Endothelial cell of hepatic sinusoid (primary cell): ENCODE measurements at regions not wholly inside any gene's neighbourhood (a gene's known extent, or its start where the extent isn't known, plus 50 kb on each side); places are given as distances from the start of the nearest gene placed in this dataset.
"Not testable (repeated sequence)": the region's sequence is repeated elsewhere in the genome, so short reads cannot be mapped to it uniquely, and the experiment has no call there.

Experiments used
- in situ Hi-C: cut with HindIII; loops from 2 replicates; pipeline ENCODE4 v1.10.0; 2017; ENCODE audit warnings: low sequenced_read_pairs

DNA sequence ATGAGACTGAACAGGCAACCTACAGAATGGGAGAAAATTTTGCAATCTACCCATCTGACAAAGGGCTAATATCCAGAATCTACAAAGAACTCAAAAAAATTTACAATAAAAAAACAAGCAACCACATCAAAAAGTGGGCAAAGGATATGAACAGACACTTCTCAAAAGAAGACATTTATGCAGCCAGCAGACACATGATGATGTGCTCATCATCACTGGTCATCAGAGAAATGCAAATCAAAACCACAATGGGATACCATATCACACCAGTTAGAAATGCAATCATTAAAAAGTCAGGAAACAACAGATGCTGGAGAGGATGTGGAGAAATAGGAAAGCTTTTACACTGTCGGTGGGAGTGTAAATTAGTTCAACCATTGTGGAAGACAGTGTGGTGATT lies 51.7 kb upstream of the PAXBP1 start:
- in situ Hi-C loops, result not testable (repeated sequence)

DNA sequence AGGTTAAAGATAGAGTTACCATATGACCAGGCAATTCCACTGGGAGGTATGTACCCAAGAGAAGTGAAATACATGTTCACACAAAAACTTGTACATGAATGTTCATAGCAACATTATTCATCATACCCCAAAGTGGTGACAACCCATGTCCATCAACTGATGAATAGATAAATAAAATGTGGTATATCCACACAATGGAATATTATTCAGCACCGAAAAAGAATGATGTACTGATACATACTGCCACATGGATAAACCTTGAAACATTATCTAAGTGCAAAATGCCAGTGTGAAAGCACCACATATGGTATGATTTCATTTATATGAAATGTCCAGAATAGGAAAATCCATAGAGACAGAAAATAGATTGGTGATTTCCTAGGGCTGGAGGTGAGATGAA lies 53.4 kb upstream of the PAXBP1 start:
- in situ Hi-C loops, result no loop called here

DNA sequence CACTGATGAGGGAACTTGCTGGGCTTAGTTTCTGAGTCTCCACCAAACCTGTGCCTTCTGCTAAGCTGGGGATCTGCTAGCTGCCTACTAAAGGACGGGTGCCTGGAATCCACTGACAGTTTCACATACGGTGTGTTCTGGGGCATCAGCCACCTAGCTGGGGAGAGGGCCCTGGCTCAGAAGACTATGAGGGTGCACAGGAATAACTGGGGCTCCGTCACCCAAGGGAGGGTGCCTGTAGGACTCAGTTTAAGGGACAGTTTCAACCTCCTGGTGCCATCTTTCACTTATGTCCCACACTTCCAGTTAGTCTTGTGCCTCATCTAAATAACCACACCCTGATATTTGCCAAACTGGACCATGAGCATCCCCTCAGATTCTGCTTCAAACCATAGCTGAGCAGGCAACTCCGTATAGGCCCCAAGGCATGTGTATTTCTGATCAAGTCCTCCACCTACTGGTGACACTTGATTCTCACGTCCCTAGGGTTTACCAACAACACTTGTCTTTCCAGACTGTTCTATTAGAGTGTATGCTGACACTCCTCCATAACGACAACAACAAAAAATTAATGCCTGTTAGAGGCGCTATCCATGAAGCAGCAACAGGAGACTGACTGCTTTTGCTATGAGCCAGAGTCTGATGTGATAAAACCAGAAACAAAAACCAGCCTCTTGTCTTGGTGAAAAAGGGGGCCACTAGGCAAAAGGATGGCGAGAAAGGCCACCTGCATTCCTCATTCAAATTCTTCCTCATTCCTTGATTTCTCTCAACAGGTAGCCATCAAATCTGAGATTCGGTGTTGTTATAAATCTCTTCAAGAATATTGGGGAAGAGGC lies 55.0 kb upstream of the PAXBP1 start:
- in situ Hi-C loops, result no loop called here

DNA sequence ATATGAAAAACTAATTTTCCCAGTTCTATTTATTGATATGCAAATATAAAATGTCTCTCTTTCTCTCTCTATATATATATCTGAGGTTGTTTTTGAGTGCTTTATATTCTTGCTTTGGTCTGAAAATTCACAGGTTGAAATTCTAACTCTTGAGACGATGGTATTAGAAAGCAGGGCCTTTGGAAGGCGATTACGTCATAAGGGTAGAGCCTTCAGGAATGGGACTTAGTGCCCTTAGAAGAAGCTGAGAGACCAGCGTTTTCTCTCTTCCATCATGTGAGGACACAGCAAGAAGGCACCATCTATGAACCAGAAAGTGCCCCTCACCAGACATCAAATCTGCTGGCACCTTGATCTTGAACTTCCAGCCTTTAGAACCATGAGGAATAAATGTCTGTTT lies 57.4 kb upstream of the PAXBP1 start:
- in situ Hi-C loops, result no loop called here

DNA sequence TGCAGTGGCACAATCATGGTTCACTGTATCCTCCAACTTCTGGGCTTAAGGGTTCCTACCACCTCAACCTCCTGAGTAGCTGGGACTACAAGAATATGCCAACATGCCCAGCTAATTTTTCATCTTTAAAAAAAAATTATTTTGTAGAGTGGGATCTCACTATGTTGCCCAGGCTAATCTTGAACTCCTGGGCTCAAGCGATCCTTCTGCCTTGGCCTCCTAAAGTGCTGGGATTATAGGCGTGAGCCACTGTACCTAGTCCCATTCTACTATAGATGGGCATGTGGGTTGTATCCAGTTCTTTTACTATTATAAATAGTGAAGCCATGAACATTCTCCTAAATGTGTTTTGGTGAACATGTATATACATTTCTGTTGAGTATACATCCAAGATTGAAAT lies 57.9 kb upstream of the PAXBP1 start:
- in situ Hi-C loops, result no loop called here

DNA sequence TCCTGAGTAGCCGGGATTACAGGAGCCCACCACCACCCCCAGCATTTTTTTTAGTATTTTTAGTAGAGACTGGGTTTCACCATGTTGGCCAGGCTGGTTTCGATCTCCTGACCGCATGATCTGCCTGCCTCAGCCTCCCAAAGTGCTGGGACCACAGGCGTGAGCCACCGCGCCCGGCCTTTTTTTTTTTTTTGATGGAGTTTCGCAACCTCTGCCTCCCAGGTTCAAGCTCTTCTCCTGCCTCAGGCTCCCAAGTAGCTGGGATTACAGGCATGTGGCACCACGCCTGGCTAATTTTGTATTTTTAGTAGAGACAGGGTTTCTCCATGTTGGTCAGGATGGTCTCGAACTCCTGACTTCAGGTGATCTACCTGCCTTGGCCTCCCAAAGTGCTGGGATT lies 60.2 kb upstream of the PAXBP1 start:
- in situ Hi-C loops, result loop anchor here (10.0 kb wide), 2 partner anchors 303 to 523 kb away; no protein-coding TSS in a partner anchor

DNA sequence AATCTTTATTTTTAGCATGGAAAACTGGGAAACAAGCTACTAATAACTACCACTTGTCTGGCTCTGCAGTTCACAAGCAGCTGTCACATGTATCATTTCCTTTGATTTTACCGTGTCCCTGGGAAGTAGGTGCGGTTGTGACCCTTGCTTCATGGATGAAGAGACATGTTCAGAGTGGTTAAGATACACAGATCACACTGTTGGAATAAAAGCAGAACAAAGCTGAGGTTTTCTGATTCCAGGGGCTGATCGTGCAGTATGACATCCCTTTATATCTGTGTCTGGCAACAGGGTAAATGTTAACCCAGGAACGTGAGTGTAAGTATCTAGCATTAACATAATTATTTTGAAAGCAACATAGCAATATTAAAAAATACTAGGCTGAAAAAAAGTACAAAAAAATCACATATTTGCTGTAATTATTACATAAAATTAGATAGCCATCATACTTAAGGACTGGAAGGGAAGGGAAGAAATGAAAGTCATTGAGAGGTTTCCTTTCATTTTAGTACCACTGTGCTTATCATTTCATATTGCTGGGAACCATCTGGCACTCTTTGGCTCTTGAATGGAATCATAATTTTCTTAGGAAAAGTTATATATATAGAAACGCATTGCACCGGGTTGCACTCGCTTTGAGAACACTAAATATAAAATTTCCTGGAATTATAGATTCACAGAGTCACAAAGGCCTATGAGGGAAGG lies 62.8 kb upstream of the PAXBP1 start:
- in situ Hi-C loops, result loop anchor here (10.0 kb wide), 2 partner anchors 300 to 520 kb away; no protein-coding TSS in a partner anchor

DNA sequence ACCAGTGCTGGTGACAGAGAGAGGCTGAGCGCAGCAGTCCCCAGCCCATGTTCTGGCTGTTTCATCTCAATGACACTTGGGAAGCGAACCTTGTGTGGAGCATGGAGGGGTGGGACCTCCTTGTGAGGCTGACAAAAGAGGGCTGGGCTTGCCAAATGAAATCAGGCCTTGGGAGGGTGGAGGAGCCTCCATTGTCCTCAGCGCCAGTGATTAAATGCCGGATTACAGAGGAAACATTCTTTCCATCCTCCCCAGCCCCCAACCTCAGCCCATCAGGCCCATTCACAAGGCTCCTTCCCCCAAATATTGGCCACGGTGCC lies 63.3 kb upstream of the PAXBP1 start:
- in situ Hi-C loops, result loop anchor here (10.0 kb wide), 2 partner anchors 300 to 520 kb away; no protein-coding TSS in a partner anchor

DNA sequence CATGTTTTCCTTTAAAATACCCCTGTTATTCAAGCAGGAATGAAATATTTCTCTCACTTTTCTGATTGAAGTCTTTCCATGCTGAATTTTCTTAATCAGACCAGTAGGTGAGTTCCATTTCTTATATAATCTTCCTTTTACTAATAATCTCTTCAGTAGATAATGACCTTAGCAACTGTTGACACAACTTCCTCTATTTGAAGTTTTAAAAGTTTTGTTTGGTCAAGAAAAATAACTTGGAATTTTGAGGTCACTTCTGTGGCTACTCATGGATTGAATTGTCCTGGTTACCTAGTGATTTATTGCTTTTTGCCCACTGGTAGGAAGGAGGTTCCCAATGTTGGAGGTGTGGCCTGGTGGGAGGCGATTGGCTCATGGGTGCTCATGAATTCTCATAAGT lies 70.6 kb upstream of the PAXBP1 start:
- in situ Hi-C loops, result no loop called here

DNA sequence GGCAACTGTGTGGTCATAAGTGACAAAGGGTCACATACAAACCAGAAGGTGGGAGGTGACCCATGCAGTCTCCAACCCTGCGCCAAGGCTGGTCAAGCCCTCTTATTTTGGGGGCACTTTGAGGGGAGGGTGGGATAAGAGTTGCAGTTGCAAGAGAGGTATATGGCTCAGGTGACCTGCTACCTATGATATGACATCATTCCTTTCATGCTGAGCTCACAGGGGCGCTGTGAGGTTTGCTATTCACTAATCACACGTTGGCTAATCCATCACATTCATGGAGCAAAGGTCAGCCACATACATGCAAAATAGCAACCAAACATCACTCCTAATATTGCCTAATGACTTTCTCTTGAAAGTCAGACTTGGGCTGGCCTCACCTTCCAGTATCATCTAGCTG lies 72.0 kb upstream of the PAXBP1 start:
- in situ Hi-C loops, result no loop called here

DNA sequence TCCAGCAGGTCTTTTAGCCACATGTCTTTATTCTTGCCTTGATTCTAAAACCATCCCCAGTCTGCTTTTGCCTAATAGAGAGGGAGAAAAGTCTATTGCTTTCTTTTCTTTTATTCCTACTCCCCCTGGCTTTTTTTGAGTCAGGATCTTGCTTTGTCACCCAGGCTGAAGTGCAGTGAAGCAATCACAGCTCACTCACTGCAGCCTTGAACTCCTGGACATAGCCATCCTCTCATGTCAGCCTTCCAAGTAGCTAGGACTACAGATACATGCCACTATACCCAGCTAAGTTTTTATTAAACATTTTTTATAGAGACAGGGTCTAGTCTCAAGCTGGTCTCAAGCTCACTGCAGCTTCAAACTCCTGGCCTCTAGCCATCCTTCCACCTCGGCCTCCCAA lies 72.5 kb upstream of the PAXBP1 start:
- in situ Hi-C loops, result no loop called here

DNA sequence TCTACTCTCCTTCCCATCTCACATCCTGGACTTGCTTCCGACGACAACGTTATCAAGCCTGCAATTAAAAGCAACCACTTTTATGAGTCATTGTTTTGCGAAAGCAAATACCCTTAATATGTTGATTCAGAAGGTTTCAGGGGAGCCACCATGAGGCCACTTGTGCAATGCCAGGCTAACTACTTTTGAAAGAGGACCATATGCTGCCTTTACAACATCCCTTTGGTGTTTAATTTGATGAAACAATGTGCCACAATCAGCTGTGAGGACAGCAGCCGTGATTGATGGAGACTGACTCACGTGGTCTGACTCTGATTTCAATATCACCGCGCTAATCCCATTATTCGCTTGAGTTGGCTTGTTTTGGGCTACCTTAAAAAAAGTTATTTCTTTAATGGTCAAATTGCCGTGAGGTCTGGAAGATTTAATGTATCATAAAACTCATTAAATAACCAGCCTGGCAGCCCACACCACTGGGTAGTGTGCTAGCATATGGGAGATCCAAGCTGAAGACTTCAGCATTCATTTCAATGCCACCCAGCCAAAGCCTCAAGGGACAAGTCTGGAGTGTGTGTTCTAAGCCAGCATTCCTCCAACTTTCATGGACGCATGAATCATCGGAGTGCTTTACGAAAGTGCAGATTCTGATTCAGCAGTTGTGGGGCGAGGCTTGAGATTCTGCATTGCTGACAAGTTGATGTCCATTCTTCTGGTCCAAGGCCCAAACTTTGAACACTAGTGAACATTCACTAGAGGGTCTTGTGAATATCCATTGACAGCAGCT lies 73.3 kb upstream of the PAXBP1 start:
- in situ Hi-C loops, result no loop called here

DNA sequence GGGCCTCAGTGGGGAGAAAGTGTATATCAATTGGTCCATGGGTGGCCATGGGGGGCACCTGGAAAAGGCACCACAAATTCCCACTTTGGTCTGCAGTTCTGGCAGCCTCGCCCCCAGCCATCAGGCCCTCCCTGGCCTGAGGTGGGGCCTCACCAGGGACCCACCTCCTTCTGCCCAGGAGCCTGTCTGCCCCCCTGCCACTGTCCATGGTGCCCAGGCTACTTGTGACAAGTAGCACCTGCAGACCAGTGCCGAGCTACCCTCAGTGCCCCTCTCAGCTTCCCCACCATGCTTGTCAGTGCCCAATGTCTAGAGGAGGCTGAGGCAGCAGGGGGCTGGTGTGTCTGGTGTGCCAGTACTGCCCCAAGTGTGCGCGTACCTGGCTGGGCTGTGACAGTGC lies 87.1 kb upstream of the PAXBP1 start:
- in situ Hi-C loops, result no loop called here

DNA sequence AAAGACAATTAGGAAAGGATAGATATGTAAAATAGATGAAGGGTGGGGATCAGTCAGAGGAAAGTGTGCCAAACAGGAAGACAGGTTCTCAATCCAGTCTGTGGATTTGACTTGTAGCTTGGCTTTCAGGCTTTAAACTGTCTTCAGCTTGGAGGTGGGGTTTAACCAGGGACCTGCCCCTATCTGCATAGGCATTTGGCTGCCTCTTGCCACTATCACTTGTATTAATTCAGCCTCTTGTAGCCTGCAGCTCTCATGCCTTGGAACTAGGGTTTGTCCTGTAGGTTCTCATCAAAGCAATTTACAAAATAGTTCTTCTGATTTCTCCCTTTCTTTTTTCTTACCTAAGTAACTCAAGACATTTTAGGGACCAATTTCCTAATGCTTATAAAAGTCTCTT lies 88.8 kb upstream of the PAXBP1 start:
- in situ Hi-C loops, result no loop called here

DNA sequence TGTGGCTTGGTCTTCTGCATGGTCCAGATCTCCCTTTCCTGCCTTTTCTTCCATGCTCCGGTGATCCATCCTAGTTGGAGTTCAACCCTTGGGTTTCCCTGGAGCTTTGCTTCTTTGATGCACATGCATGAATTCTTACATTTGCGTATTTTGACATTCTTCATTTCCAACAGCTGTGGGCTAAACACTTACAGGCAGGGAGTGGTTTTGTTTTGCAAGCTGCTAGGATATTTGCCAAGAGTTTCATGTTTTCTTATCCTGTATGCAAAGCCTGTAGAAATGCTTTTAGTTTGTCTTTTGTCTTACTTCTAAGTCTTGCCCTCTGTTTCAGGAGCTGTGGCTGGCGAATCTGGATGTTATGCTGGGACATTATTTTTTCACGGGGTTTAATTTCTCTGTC lies 90.3 kb upstream of the PAXBP1 start:
- in situ Hi-C loops, result no loop called here

DNA sequence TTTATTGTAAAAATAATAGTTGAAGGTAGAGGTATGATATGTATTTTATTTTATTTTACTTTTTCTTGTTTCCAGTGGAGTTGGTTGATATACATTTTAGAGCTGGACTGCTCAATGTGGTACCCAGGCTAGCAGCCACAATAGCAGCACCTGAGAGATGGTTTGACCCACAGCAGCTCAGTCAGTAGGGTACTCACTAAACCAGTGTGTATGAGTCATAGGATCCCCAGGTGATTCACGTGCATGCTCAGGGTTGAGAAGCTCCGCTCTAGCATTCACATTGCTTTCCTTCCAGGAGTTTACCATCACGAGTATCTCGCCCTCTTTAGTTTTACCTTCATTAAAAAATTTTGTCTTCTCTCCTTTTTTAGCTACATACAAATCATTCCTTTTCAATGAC lies 96.0 kb upstream of the PAXBP1 start:
- in situ Hi-C loops, result no loop called here

DNA sequence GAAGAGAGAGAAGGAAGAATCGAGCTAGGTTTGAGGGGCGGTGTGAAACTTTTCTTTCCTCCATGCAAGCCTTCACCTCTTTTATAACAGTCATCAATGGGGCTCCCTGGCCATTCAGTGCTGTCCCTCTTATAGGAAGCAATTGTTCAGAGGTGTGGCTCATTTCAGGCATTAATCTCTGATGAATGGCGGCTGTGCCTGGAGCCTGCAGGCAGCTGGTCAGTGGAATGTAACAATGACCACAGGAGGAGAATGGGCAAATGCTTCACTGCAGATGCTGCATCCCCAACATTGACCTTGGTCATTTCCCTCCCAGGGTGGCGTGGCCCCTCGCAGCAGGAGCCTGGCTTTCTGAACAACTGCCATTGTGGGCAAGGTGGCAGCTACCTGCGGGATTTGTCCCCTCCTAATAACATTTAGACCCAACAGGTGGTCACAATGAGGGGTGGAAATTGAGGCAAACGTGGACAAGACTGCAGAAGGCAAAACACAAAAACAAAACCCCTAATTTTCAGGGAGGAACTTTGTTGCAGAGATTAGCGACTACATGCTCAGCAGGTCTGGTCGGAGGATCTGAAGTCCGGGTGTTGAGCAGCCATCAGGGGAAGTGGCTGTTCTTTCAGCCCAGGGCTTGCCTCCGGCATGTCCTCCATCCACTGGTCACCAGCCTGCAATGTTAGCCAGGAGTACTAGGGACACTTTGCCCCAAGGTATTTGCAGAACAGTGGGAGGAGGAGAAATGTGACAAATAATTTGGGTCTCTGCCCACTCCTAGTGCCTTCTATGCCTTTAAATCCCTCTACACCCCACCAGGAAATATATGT lies 97.3 kb upstream of the PAXBP1 start:
- in situ Hi-C loops, result no loop called here

DNA sequence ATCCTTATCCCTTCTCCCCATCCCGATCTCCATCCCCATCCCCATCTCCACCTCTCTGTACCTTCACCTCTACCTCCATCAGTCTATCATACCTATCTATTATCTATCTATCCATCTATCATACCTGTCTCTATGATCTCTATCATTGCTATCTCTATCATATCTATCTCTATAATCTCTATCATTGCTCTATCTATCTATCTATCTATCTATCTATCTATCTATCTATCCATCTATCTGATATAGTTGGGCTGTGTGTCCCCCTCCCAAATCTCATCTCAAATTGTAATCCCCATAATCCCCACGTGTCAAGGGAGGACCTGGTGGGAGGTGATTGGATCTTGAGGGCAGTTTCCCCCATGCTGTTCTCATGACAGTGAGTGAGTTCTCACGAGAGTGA lies 97.9 kb upstream of the PAXBP1 start:
- in situ Hi-C loops, result no loop called here

DNA sequence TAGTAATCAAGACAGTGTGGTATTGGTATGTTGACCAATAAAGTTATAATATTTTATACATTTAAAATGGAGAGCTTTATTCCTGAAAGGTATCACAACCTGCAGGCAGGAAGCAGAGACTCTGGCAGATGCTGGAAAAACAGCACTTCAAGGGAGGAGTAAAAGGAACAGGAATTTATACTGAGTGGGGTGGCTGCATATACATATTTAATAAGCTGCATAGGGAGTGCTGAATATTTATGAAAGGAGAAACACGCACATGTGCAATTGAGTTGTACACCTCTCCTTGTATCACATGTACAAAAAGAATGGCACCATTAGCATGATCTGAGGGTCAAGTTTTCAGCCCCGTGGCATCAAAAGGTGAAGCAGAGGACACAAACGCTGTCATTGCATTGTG lies 104.9 kb upstream of the PAXBP1 start:
- in situ Hi-C loops, result no loop called here

DNA sequence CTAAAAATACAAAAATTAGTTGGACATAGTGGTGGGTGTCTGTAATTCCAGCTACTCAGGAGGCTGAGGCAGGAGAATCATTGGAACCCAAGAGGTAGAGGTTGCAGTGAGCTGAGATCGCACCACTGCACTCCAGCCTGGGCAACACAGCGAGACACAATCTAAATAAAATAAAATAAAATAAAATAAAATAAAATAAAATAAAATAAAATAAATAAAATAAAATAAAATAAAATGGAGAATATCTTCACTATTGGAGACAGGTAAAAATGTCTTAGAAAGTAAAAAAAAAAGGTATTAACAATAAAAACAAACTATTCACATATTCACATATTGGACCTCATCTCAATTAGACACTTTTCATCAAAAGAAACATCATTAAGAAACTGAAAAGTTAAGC lies 106.3 kb upstream of the PAXBP1 start:
- in situ Hi-C loops, result not testable (repeated sequence)

DNA sequence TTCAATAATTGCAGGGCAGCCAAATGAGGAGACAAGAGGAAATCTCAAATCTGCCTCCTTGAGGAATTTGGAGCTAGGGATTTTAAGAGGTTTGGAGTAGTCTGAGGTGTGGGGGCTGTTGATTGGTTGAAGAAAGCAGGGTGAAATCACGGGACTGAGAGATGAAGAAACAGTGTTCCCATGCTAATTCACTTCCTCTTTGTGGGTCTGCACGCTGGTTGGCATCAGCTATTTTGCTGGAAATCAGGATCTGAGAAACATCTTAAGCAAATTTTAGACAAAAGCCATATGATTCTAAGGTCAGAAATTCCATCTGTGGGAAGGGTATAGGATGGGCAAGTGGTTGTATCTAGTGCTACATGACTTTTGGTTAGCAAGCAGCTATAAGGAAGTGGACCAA lies 107.1 kb upstream of the PAXBP1 start:
- in situ Hi-C loops, result no loop called here
